Kidney tubule cell (primary cell): ENCODE measurements at regions not wholly inside any gene's neighbourhood (a gene's known extent, or its start where the extent isn't known, plus 50 kb on each side); places are given as distances from the start of the nearest gene placed in this dataset.
A peak's percentile ranks its signal among the peaks of the same experiment; 100 is the strongest.

Experiments
- DNase-seq: peaks from one replicate; pipeline ENCODE4 v3.0.0-alpha.2; 2018; ENCODE audit warnings: low spot score

DNA sequence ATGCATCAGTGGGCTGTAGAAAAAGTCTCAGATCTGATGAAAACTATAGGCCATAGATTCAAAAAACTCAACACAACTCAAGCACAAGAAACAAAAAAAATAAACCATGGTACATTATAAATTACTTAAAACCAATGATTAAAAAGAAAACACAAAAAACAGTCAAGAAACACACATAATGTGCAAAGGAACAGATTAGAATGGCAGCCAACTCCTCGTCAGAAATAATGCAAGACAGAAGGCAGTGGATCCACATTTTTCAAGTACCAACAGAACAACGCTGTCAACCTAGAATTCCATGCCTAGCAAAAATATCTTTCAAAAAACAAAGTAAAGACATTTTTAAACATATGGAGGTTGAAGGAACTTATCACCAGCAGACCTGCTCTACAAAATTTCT lies 69.7 kb downstream of the PSMB1 start:
- DNase-seq: no peak

DNA sequence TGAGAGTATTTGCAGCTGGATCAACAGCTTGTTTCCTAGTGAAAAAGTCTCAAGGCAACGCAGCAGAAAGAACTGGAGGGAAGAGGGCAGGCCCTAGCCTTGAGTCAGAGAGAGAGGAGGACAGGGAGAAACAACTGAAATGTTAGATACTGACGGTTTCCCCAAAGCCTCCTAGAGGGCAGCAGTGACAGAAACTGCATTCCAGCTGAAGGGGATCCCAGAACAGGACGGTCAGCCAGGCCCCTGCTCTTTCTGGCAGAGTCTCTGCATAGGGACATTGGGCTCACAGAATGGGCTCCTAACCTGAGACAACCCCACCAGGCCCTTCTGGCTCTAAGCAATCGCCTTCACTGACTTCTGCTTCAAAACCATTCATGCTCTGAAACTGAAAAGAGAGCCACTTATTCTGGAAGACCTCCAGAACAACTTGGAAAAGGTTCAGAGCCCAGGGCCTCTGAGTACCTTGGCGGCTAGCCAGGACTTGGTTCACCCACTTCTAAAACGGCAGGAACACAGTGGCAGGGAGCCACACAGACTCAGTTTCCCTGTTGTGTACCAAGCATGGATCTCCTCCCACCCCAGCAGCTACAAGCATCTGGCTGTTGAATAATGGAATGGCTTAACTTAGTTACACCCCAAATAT lies 72.9 kb downstream of the PSMB1 start:
- DNase-seq: peak; percentile 7

DNA sequence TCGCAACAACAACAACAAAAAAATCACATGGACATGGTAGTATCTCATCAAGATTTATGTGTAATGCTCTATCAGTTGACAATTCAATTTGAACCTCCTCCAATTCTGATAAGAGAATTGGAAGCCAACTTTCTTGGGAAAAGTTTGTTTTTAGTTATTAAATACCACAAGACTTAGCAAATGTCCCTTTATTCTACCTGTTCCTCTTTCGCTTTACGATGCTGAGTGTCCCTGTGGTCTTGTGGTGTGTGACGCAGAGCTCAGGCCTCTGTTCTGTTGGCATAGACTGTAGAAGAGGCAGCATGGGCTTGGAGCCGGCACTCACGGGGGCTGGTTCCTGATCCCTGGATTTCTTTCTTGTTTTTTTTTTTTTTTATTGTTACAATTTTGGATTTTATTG lies 76.7 kb downstream of the PSMB1 start:
- DNase-seq: no peak

- no peak for DNase-seq
These were observed 78.0 kb downstream of the PSMB1 start for GRCh38 chr6:170475118-170475517.

DNA sequence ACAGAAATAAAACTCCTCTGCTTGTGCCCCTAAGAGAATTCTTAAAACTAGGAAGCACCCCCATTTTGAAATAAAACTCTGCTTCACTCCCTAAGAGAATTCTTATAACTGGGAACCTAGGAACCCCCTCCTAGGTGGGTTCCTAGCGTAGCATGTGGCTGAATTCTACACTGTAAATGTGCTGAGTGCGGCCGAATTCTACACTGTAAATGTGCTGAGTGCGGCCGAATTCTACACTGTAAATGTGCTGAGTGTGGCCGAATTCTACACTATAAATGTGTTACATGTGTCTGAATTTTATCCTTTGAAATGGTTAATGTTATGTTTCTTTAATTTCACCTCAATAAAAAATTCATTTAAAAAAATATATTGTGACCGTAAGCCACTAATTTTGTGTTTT lies 79.3 kb downstream of the PSMB1 start:
- no peak for DNase-seq

DNA sequence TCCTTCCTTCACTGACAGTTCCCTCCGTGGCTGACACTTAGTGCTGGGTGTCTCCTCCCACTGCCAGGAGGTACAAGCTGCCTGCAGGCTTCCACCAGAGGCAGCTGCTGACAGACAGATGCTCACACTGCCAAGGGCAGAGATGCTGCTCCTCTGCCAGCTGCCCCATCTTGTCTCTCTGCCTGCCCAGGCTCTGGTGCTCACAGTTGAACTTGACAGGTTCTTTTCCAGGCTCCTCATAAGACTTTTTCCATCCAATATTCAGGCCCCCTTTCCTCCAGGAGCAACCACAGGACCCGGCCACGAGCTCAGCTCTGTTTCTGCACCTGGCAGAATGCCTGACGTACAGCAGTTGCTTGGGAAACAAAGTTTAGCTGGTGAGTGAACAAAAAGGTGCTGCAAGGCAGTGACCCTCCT lies 79.8 kb downstream of the PSMB1 start:
- no peak for DNase-seq

- no peak for DNase-seq
These were observed 81.6 kb downstream of the PSMB1 start for GRCh38 chr6:170471491-170471890.

GRCh38 chr6:170470734-170471133 lies 82.4 kb downstream of the PSMB1 start:
- no peak for DNase-seq

DNA sequence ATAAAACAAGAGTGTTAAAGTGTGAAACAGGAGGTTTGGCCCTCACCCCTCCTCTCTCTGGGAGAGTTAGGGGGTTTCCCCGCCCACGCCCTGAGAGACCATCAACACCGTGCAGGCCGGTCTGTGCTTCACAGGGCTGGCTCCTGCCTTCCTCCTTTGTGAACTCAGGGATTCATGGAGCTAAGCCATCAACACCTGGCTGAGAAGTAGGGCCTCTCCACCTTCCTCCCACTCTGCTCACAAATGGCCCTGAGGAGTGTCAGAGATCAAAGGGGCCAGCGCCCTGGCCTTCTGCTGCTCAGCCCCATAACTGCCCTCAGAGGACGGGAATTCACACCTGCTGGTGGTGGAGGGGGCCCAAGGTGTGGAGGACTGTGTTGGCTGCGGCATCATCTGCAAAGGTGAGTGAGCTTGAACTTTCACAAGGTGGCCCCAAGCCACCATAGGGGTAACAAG lies 88.6 kb downstream of the PSMB1 start:
- no peak for DNase-seq

GRCh38 chr6:170464080-170464479 lies 89.0 kb downstream of the PSMB1 start:
- no peak for DNase-seq

DNA sequence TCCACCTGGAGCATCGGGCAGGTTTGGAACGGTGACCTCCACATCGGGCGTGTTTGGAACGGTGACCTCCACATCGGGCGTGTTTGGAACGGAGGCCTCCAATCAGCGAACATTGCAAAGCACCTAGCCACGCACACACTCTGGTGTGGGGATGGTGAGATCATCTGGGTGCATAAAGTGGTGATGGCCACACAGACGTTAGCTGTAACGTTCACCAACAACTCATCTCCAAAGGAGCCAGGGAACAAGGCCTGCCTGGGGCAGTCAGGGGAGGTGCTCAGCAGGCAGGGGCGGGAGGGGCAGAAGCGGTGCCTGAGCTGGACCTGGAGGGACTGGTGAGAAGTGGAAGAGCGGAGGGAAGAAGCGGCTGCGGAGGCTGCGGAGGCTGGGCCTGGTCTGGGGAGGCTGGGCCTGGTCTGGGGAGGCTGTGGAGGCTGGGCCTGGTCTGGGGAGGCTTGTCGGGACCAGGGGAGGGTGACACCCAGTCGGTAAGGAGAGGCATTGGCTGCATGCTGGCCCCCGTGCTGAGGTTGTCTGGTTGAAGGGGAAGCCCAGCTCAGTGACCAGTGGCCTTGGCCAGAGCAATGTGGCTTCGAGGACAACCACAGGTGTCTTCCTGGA lies 89.9 kb downstream of the PSMB1 start:
- no peak for DNase-seq

GRCh38 chr6:170462366-170463020 lies 90.6 kb downstream of the PSMB1 start:
- DNase-seq: no peak

GRCh38 chr6:170461556-170462365 lies 91.3 kb downstream of the PSMB1 start:
- no peak for DNase-seq

GRCh38 chr6:170461111-170461510 lies 92.0 kb downstream of the PSMB1 start:
- DNase-seq: no peak

DNA sequence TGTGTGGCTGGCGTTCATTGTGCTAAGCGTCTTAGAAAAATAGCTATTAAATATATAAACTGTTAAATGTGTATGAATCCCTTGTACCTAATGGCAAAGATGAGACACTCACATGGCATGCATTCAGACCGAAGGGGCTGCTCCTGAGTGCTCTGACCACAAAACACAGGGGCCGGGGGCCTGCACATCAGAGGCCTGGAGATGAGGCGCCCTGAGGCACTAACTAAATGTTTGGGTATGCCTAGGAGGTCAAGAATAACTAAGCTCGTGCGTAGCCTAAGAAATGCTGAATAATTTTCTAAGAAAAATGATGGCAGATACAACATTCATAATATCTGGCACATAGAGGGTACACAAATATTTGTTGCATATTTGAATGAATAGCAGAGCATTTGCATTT lies 92.5 kb downstream of the PSMB1 start:
- DNase-seq: no peak

GRCh38 chr6:170459451-170459850 lies 93.7 kb downstream of the PSMB1 start:
- peak; percentile 61 for DNase-seq

DNA sequence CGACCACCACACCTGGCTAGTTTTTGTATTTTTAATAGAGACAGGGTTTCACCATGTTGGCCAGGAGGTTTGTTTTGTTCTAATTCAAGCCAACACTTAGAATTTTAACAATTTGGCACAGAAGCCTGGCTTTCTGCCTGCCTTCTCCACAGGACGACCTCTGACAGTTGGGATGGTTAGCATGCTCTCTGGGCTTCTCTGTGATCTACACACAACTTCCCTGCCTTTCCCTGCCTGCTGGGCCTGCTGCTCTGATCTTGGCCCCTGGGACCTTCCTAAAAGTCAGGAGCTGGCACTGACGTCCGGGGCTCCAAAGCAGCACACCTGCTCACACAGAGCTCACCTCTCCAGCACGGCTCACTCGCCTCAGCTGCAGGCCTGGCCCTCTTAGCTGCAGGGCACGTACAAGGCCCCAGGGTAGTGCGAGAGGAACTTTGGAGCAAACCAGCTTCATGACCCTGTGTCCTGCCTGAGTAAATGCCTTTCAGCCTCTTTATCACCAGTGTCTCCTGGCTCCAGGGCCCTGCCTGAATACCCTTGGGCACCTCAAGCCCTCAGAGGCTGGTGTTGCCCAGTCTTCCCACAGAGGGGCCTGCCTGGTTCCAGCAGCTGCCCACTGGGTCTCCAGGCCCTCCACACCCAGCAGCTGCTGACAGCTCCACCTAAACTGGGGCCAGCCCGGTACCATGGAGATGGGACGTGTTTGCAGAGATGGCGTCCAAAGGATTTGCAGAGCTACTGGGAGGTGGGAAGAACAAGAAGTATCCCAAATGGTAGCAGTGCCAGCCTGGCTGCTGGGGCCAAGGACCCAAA lies 96.0 kb downstream of the PSMB1 start:
- DNase-seq: no peak
